ENCODE measurements at regions not wholly inside any gene's neighbourhood (a gene's known extent, or its start where the extent isn't known, plus 50 kb on each side); places are given as distances from the start of the nearest gene placed in this dataset.
"Not testable (repeated sequence)": the region's sequence is repeated elsewhere in the genome, so short reads cannot be mapped to it uniquely, and the experiment has no call there.

DNA sequence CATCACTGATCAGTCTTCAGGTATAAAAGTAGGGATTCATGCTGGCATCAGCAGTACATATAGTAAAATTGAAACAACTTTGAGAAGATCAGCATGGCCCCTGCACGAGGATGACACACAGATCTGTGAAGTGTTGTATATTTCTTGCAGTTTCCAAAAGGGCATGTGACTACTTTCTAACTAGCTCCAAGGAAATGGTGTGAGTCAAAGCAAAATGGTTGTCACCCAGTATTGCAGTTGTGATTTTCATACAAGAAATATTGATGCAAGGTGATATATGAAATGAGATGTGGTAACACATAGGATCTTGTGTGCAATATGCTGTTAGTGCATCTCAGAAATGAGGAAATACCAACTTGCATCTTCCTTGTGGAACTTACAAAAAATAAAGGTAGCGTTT is 74.5 kb upstream of the ACBD5 start:
- TF ChIP-seq, protein P1, sequence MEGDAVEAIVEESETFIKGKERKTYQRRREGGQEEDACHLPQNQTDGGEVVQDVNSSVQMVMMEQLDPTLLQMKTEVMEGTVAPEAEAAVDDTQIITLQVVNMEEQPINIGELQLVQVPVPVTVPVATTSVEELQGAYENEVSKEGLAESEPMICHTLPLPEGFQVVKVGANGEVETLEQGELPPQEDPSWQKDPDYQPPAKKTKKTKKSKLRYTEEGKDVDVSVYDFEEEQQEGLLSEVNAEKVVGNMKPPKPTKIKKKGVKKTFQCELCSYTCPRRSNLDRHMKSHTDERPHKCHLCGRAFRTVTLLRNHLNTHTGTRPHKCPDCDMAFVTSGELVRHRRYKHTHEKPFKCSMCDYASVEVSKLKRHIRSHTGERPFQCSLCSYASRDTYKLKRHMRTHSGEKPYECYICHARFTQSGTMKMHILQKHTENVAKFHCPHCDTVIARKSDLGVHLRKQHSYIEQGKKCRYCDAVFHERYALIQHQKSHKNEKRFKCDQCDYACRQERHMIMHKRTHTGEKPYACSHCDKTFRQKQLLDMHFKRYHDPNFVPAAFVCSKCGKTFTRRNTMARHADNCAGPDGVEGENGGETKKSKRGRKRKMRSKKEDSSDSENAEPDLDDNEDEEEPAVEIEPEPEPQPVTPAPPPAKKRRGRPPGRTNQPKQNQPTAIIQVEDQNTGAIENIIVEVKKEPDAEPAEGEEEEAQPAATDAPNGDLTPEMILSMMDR (IDR thresholded peaks at IDR 0.05), result not testable (repeated sequence)
- not testable (repeated sequence) for TF ChIP-seq POLR2A (IDR thresholded peaks at IDR 0.05)
